ENCODE measurements at regions not wholly inside any gene's neighbourhood (a gene's known extent, or its start where the extent isn't known, plus 50 kb on each side); places are given as distances from the start of the nearest gene placed in this dataset.

GRCh38 chr5:12592228-12592627, 688.0 kb upstream of the CTNND2 start:
- TF ChIP-seq CTCF (conservative IDR thresholded peaks at IDR 0.05 in 1 of 2, IDR thresholded peaks at IDR 0.05 in 1 of 2; ENCODE audit: low read depth in 1 of 2, low read length in 2 of 2) (no peak), EZH2 (IDR thresholded peaks at IDR 0.05; ENCODE audit: low read length, missing control alignments) (no peak)

All from fibroblast of lung (primary cell).